ENCODE measurements at regions not wholly inside any gene's neighbourhood (a gene's known extent, or its start where the extent isn't known, plus 50 kb on each side); places are given as distances from the start of the nearest gene placed in this dataset.

DNA sequence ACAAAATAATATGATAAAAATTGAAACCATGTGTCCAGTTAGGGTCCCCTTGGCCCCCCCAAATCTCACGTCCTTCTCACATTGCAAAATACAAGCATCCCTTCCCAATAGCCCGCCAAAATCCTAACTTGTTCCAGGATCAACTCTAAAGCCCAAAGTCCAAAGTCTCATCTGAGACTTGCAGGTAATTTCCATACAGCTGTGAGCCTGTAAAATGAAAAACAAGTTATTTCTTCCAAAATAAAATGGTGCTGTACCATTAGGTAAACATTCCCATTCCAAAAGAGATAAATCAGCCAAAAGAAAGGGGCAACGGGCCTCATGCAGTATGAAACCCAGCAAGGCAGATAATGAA lies 51.0 kb upstream of the COBL start:
- peaks cover 4% of the 10 kb centered on the region for H3K4me1 ChIP-seq
- intact Hi-C loops (cut with micrococcal nuclease): loop anchor here (5.0 to 10.0 kb wide), 2 partner anchors 113 to 205 kb away; no protein-coding TSS in a partner anchor
- no peaks in the 10 kb centered on the region for H3K9me3 ChIP-seq (replicated peaks)
- H3K4me3 ChIP-seq: no peak overlapping the region
- H3K27ac ChIP-seq (replicated peaks): no peak overlapping the region
- H3K27me3 ChIP-seq (ENCODE audit: low read depth): no peaks in the 10 kb centered on the region
- no peaks in the 10 kb centered on the region for H3K36me3 ChIP-seq
- TF ChIP-seq CTCF (IDR thresholded peaks at IDR 0.05; ENCODE audit: borderline replicate concordance): no peak
- DNase-seq: no peak

- peak; percentile 76 for TF ChIP-seq CTCF (IDR thresholded peaks at IDR 0.05; ENCODE audit: borderline replicate concordance)
- Histone ChIP-seq H3K4me1 (peaks cover 4% of the 10 kb centered on the region), H3K27me3 (ENCODE audit: low read depth) (no peaks in the 10 kb centered on the region), H3K36me3 (no peaks in the 10 kb centered on the region), H3K4me3 (no peak overlapping the region), H3K27ac (replicated peaks) (no peak overlapping the region), H3K9me3 (replicated peaks) (no peaks in the 10 kb centered on the region)
- DNase-seq: no peak
- intact Hi-C loops (cut with micrococcal nuclease): loop anchor here (5.0 to 10.0 kb wide), 2 partner anchors 112 to 205 kb away; no protein-coding TSS in a partner anchor
Observed at GRCh38 chr7:51366930-51367613, 50.5 kb upstream of the COBL start.
